ENCODE measurements at regions not wholly inside any gene's neighbourhood (a gene's known extent, or its start where the extent isn't known, plus 50 kb on each side); places are given as distances from the start of the nearest gene placed in this dataset.
"Not testable (repeated sequence)": the region's sequence is repeated elsewhere in the genome, so short reads cannot be mapped to it uniquely, and the experiment has no call there.

DNA sequence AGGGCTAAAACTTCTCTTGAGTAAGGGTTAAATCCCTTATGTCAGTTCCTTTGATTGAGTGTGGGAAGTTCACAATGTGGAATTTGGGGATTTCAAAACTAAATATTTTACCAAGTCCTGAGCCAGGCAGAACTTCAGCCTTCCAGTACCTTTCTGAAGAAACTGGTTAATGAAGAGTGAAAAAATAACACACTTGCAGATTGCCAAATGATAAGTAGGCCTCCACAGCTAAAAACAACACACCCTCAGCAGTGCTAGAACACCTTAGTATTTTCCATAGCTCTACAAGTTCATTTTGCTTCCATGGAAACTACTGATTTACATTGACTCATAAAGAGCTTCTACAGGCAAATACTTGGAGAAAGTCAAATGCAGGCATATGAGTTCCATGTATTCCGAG, 326.8 kb downstream of the ZNF674 start:
- DNase-seq = no peak

DNA sequence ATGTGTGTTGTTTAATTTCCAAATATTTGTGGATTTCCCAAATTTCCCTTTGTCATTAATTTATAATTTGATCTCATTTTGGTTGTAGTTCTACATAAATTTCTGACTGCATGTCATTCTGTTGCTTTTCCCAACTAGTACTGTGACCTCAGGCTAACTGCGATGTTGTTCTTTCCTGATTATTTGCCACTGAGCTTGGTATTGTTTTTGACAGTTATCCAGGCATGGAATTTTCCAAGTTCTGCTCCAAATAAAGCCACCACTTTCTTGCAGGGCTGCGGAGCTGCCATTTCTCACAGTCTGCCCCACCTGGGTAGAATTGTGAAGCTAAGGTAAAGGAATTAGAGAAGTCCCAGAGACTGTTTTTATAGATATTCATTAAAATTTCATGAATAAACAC, 328.8 kb downstream of the ZNF674 start:
- no peak for DNase-seq

DNA sequence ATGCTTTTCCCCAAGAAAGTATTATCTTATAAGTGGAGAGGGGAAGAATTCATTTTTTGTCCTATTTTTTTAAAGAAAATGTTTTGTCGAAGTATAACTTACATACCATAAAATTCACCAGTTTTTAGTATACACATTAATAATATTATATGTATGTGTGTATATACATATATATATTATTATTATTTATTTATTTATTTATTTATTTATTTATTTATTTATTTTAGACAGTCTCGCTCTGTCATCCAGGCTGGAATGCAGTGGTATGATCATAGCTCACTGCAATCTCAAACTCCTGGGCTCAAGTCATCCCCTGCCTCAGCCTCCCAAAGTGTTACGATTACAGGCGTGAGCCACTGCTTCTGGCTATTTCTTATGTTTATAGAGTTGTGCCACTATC, 334.1 kb downstream of the ZNF674 start:
- no peak for DNase-seq

GRCh38 chrX:46209768-46210167, 335.5 kb downstream of the ZNF674 start:
- DNase-seq = no peak

- no peak for DNase-seq
Measured at GRCh38 chrX:46209037-46209436, 336.2 kb downstream of the ZNF674 start.

GRCh38 chrX:46208225-46208854, 336.9 kb downstream of the ZNF674 start:
- DNase-seq = no peak

- no peak for DNase-seq
Measured at GRCh38 chrX:46204721-46205422, 340.3 kb downstream of the ZNF674 start.

GRCh38 chrX:46202733-46203514, 342.3 kb downstream of the ZNF674 start:
- DNase-seq = no peak

- no peak for DNase-seq
Measured at GRCh38 chrX:46200413-46200812, 344.8 kb downstream of the ZNF674 start.

GRCh38 chrX:46198858-46199257, 346.4 kb downstream of the ZNF674 start:
- no peak for DNase-seq

DNA sequence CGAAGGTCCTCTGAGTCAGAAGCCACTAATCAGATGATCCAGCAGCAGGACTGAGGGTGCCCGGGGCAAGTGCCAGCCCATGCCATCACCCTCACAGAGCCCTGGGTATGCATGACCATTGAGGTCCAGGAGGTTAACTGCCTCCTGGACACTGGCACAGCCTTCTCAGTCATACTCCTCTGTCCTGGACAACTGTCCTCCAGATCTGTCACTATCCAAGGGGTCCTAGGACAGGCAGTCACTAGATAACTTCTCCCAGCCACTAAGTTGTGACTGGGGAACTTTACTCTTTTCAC, 358.5 kb downstream of the ZNF674 start:
- not testable (repeated sequence) for DNase-seq

DNA sequence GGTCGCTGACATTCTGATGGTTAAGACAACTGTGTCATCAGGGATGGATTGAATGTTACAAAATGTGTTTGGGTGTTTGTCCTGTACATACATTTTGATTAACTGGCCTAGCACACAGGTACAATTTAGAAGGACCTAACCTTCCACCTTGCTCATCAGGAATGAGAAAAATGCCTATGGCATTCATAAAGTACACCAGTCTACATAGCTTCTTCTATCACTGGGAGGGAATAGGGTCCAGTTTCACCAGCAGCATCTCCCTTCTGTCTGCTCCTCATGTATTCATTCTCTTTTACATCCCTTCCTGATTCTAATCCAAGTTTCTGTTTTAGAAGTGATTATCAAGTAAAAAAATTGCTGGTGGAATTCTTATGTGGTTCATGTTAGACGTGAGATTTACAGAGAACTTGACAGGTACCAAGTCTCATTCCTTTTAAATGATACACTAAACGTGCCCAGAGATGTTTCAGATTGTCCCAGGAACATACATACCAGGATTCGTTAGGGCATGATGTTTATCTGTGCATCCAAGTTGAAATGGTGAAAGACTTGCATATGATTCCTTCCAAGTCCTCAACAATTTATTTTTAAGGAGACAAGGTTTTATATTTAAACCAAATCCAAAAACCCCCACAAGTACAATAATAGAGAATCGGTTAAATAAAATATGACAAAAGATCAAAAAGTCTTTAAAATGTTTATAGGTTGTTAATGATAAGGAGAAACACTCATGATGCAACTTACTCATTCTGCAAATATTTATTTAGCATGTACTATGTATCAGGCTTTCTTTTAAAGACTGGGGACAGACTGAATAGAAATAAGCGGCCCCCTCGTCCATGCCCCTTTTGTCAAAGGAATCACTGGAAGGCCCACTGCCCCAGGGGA, 359.1 kb downstream of the ZNF674 start:
- no peak for DNase-seq

DNA sequence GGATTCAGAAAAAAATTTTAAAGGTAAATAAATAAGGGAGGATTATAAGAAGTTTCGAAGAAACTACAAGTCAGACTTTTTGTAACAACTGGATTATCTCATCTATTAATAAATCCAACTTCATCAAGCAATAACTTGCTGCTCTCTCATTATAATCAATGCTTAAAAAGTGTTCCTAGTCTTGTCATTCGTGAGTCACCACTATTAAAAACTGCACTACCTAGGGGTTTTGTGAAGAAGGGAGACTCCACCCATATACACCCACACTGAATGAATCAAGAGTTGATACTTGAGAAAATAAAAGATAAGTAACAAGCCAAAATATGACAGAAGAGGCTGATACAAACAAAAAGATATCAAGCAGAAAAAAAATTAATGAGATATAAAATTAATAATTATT, 360.5 kb downstream of the ZNF674 start:
- no peak for DNase-seq

DNA sequence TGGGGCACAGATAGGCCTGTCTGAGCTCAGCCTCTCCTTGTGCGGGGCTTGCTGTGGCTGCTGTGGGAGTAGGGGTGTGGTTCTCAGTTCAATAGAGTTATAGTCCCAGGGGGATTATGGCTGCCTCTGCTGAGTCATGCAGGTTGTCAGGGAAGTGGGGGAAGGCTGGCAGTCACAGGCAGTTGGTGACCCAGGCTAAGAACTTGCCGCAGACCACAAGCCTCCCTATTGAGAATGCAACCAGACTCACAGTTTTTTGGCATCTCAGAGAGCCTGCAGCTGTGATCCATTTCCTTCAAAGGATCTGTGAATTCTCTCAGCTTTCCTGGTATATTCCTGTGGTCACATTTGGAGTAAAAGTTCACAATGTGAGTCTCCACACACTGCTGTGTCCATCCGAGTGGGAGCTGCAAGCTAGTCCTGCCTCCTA, 364.9 kb downstream of the ZNF674 start:
- no peak for DNase-seq

DNA sequence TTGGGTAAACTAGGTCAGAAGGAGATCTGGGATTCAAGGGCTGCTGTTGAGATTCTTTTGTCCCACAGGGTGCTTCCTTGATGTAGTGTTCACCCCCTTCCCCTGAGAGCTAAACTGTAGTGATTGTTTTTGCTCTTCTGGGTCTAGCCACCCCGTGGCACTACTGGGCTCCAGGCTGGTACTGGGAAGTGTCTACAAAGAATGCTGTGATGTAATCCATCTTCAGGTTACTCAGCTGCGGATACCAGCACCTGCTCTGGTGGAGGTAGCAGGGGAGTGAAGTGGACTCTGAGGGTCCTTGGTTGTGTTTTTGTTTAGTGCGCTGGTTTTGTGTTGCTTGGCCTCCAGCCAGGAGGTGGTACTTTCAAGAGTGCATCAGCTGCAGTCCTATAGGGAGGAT, 365.5 kb downstream of the ZNF674 start:
- no peak for DNase-seq

GRCh38 chrX:46178763-46179162, 366.5 kb downstream of the ZNF674 start:
- DNase-seq = no peak

- no peak for DNase-seq
Measured at GRCh38 chrX:46173159-46173558, 372.1 kb downstream of the ZNF674 start.

GRCh38 chrX:46171457-46171856, 373.8 kb downstream of the ZNF674 start:
- DNase-seq = not testable (repeated sequence)

DNA sequence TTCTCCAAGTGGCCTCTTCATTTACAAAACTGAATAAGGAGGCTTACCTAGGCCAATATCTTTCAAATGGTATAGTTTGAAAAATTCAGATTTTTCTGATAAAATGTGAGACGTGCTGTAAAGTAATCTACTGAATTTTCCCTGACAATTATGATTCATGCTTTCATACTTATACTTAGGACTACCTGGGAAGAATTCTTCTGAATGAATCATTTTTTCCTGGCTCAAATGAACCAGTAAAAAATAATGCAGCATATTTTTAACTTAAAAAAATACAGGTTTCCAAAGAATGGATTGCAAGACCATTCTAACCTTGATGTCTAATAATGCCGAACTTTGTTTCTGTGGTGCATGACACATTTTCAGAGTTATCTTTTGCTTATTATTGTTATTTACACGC, 375.4 kb downstream of the ZNF674 start:
- no peak for DNase-seq

GRCh38 chrX:46168254-46168653, 377.0 kb downstream of the ZNF674 start:
- DNase-seq = no peak

- no peak for DNase-seq
Measured at GRCh38 chrX:46165866-46166265, 379.4 kb downstream of the ZNF674 start.

DNA sequence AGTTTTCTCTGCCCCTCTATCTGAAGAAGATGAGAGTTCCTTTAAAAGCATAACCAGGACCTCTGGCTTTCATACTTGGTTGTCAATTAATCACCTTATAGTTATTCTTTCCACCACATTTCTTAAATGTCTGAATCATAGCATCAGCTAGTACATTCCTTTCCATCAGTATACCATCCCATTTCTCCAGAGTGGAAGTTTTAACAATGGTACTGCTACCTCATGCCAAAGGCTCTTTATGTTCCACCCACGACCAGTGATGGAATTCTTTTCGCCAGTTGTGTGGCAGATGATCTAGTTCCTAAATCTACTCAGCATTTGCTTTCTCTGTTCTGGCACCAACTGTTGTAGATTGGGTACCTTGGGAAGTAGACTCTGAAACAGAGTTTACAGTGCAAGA, 379.8 kb downstream of the ZNF674 start:
- no peak for DNase-seq

GRCh38 chrX:46152756-46153155, 392.5 kb downstream of the ZNF674 start:
- DNase-seq = no peak
